Spleen (tissue), 11 donors: ENCODE measurements at regions not wholly inside any gene's neighbourhood (a gene's known extent, or its start where the extent isn't known, plus 50 kb on each side); places are given as distances from the start of the nearest gene placed in this dataset.

Experiments
- DNase-seq: peaks from one replicate; pipeline ENCODE4 v3.0.0-alpha.2; 2020
- H3K27ac ChIP-seq, 8 donors: fragments of 200-600 bp; sonication (generic) in 7 of 8; 1 replicate in 4 of 8; 2 replicates in 4 of 8; pipeline versions ENCODE4 v1.5.0 to v1.8.0; 2016 to 2021; ENCODE audit warnings: inconsistent platforms in 4 of 8, mild to moderate bottlenecking in 4 of 8, moderate library complexity in 1 of 8
- H3K27me3 ChIP-seq, 7 donors: fragments of 200-600 bp; sonication (generic) in 6 of 7; replicated peaks in 1 of 7; 1 replicate in 4 of 7; 2 replicates in 3 of 7; pipeline versions ENCODE4 v1.5.0 to v1.8.0; 2016 to 2021; ENCODE audit warnings: inconsistent platforms in 3 of 7, mild to moderate bottlenecking in 1 of 7
- H3K36me3 ChIP-seq, 6 donors: fragments of 200-600 bp; sonication (generic) in 5 of 6; 1 replicate in 4 of 6; 2 replicates in 2 of 6; pipeline versions ENCODE4 v1.5.0 to v1.8.0; 2016 to 2021; ENCODE audit warnings: inconsistent platforms in 2 of 6
- H3K4me1 ChIP-seq, 6 donors: fragments of 200-600 bp; sonication (generic) in 5 of 6; 1 replicate in 3 of 6; 2 replicates in 3 of 6; pipeline versions ENCODE4 v1.5.0 to v1.8.0; 2016 to 2021; ENCODE audit warnings: inconsistent platforms in 3 of 6
- H3K4me3 ChIP-seq, 8 donors: fragments of 200-600 bp; sonication (generic) in 7 of 8; 1 replicate in 4 of 8; 2 replicates in 4 of 8; pipeline versions ENCODE4 v1.5.0 to v1.8.0; 2016 to 2021; ENCODE audit warnings: inconsistent platforms in 4 of 8, mild to moderate bottlenecking in 4 of 8, moderate library complexity in 2 of 8
- H3K9me3 ChIP-seq, 8 donors: fragments of 200-600 bp; sonication (generic) in 7 of 8; 1 replicate in 4 of 8; 2 replicates in 4 of 8; pipeline versions ENCODE4 v1.5.0 to v1.8.0; 2016 to 2021; ENCODE audit warnings: inconsistent platforms in 4 of 8
- POLR2A ChIP-seq, 3 donors: fragments of 450-650 bp; IDR thresholded peaks; one replicate each; pipeline ENCODE4 v1.5.1; 2017; ENCODE audit warnings: antibody characterized with exemption in 3 of 3, mild to moderate bottlenecking in 1 of 3
- POLR2AphosphoS5 ChIP-seq, 3 donors: sonication (generic); formaldehyde crosslinking; IDR thresholded peaks; one replicate each; pipeline ENCODE4 v1.5.1; 2017; ENCODE audit warnings: antibody characterized with exemption in 3 of 3
- WGBS, 5 donors: extraction: QIAGEN DNeasy Blood & Tissue Kit in 3 of 5; methylation state at CpG; one replicate each; pipeline versions ENCODE4 v1.1.5 to v1.1.7; 2013 to 2018; 5-methylcytosine and 5-hydroxymethylcytosine counted together
- intact Hi-C: fragments of 100-400 bp; cut with DNase I; formaldehyde crosslinking; loops from one replicate; pipeline ENCODE4 v1.15.0; 2023; ENCODE audit warnings: low total_unique reads
- TF ChIP-seq, protein P1 (sequence below), 11 experiments: fragments of 200-600 bp in 7 of 11; fragments of 450-650 bp in 4 of 11; sonication (generic) in 4 of 11; IDR thresholded peaks in 8 of 11; conservative IDR thresholded peaks in 3 of 11; 1 replicate in 7 of 11; 2 replicates in 4 of 11; pipeline versions ENCODE4 v1.4.0 to v1.8.0; 2016 to 2021; ENCODE audit warnings: antibody characterized with exemption in 11 of 11, inconsistent platforms in 4 of 11, mild to moderate bottlenecking in 1 of 11
- donor health status: healthy with polysubstance abuse.
- donor health status: DM: no; HTN: no; CAD: no; lungs with moderate emphysema.
- donor health status: DM: no; HTN: no; CAD: no.
- donor health status: Bipolar disorder and iron deficiency.
- donor health status: healthy.
- donor health status: DM: no; HTN: no; CAD: no.
- donor health status: DM: yes; HTN: yes; CAD: no.

DNA sequence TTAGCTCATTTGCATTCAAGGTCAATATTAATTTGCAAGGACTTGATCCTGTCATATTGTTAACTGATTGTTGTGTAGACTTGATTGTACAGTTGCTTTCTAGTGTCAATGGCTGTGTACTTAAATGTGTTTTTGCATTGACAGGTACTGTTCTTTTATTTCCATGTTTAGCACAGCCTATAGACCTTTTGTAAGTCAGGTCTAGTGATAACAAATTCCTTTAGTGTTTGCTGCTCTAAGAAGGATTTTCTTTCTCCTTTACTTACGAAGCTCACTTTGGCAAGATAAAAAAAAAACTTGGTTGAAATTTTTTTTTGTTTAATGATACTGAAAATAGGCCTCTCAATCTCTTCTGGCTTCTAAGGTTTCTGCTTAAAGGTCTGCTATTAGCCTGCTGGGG lies 942.3 kb downstream of the QKI start:
- H3K4me3 ChIP-seq, result no peak overlapping the region
- H3K9me3 ChIP-seq, result peaks cover 0 to 56% (median 33%) of the 10 kb centered on the region in 8 donors
- H3K4me1 ChIP-seq, result no peaks in the 10 kb centered on the region
- H3K36me3 ChIP-seq, result no peaks in the 10 kb centered on the region
- H3K27me3 ChIP-seq, result no peaks in the 10 kb centered on the region
- WGBS, 5 donors, result 61 to 84% (median 74%) methylated on average over 1 of the region's 1 CpG
- intact Hi-C loops, result no loop called here
- TF ChIP-seq POLR2AphosphoS5 (IDR thresholded peaks at IDR 0.05) (no peak), POLR2A (IDR thresholded peaks at IDR 0.05) (no peak)
- TF ChIP-seq, protein P1, sequence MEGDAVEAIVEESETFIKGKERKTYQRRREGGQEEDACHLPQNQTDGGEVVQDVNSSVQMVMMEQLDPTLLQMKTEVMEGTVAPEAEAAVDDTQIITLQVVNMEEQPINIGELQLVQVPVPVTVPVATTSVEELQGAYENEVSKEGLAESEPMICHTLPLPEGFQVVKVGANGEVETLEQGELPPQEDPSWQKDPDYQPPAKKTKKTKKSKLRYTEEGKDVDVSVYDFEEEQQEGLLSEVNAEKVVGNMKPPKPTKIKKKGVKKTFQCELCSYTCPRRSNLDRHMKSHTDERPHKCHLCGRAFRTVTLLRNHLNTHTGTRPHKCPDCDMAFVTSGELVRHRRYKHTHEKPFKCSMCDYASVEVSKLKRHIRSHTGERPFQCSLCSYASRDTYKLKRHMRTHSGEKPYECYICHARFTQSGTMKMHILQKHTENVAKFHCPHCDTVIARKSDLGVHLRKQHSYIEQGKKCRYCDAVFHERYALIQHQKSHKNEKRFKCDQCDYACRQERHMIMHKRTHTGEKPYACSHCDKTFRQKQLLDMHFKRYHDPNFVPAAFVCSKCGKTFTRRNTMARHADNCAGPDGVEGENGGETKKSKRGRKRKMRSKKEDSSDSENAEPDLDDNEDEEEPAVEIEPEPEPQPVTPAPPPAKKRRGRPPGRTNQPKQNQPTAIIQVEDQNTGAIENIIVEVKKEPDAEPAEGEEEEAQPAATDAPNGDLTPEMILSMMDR (IDR thresholded peaks at IDR 0.05 in 8 of 11, conservative IDR thresholded peaks at IDR 0.05 in 3 of 11), result no peak
- no peak for DNase-seq
- no peak overlapping the region for H3K27ac ChIP-seq

DNA sequence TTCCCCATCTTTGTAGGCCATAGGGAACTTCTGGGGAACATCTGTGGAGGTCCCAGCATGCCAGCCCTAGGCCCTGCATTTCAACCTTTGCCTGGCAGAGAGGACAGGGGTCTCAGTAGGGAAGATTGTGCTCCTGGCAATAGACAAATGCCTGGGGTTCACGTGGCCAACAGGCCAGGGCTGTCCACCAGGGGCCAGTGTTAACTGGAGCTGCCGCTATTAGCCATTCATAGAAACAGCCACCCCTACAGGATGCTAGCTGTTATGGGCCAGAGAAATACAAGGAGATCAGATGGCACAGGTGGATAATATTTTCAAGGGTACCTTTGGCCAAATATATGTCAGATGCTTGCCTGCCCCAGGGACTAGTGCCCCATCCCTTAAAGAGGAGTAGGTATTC lies 932.9 kb downstream of the QKI start:
- H3K36me3 ChIP-seq, result no peaks in the 10 kb centered on the region
- DNase-seq, result no peak
- no peaks in the 10 kb centered on the region for H3K27me3 ChIP-seq
- H3K27ac ChIP-seq, result no peak overlapping the region
- H3K4me1 ChIP-seq, result no peaks in the 10 kb centered on the region
- WGBS, 5 donors, result 71 to 86% (median 85%) methylated on average over 2 of the region's 2 CpGs
- intact Hi-C loops, result no loop called here
- H3K9me3 ChIP-seq, result peaks cover 0 to 16% (median 0%) of the 10 kb centered on the region in 8 donors
- no peak for TF ChIP-seq POLR2AphosphoS5 (IDR thresholded peaks at IDR 0.05)
- TF ChIP-seq POLR2A (IDR thresholded peaks at IDR 0.05), result no peak
- TF ChIP-seq, protein P1 (IDR thresholded peaks at IDR 0.05 in 8 of 11, conservative IDR thresholded peaks at IDR 0.05 in 3 of 11), result no peak
- no peak overlapping the region for H3K4me3 ChIP-seq

DNA sequence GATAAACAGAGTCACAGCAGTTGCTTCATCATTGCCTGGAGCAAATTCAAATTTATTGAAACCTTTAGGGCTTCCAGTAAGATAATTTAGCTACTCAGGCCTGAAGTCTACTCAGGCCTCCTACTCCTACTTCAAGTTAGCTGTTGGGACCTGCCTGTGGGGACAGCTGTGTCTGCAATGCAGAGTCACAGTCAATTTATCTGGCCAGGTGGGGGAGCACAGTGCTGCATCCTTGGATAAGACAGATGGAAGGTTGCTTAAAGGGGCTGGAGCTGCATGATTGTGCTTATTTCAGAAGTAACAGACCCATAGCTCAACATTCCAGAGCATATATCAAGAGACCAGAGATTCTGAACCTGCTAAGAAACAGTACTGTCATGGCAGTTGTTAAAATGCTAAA lies 932.1 kb downstream of the QKI start:
- intact Hi-C loops, result no loop called here
- no peak overlapping the region for H3K4me3 ChIP-seq

DNA sequence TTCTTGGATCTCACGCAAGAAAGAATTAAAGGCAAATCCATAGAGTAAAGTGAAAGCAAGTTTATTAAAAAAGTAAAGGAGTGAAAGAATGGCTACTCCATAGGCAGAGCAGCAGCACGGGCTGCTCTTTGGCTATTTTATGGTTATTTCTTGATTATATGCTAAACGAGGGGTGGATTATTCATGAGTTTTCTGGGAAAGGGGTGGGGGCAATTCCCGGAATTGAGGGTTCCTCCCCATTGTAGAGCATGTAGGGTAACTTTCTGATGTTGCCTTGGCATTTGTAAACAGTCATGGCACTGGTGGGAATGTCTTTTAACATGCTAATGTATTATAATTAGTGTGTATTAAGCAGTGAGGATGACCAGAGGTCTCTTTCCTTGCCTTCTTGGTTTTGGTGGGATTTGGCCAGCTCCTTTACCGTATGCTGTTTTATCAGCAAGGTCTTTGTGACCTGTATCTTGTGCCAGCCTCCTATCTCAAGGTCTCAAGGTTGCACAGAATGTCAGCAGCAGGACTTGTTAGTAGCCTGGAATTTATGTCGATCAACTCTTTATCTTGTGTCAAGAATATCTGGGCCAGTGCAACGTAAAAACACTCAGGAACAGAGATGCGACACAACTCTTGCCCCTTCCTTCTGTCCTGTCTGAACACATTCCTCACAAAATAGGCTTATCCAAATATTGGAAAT lies 931.4 kb downstream of the QKI start:
- Histone ChIP-seq H3K9me3 (peaks cover 0 to 16% (median 0%) of the 10 kb centered on the region in 8 donors), H3K4me1 (no peaks in the 10 kb centered on the region), H3K27ac (no peak overlapping the region), H3K36me3 (no peaks in the 10 kb centered on the region), H3K27me3 (no peaks in the 10 kb centered on the region), H3K4me3 (no peak overlapping the region)
- TF ChIP-seq POLR2A (IDR thresholded peaks at IDR 0.05) (no peak), POLR2AphosphoS5 (IDR thresholded peaks at IDR 0.05) (no peak)
- TF ChIP-seq, protein P1 (IDR thresholded peaks at IDR 0.05 in 8 of 11, conservative IDR thresholded peaks at IDR 0.05 in 3 of 11), result no peak
- DNase-seq, result no peak
- intact Hi-C loops, result no loop called here
- WGBS, 5 donors, result 63 to 74% (median 66%) methylated on average over 8 of the region's 8 CpGs

More for the DNA sequence above, 932.1 kb downstream of the QKI start:
- TF ChIP-seq POLR2A (IDR thresholded peaks at IDR 0.05) (no peak), POLR2AphosphoS5 (IDR thresholded peaks at IDR 0.05) (no peak)
- TF ChIP-seq, protein P1 (IDR thresholded peaks at IDR 0.05 in 8 of 11, conservative IDR thresholded peaks at IDR 0.05 in 3 of 11), result no peak
- no peak for DNase-seq
- Histone ChIP-seq H3K27ac (no peak overlapping the region), H3K36me3 (no peaks in the 10 kb centered on the region), H3K4me1 (no peaks in the 10 kb centered on the region), H3K27me3 (no peaks in the 10 kb centered on the region), H3K9me3 (peaks cover 0 to 16% (median 0%) of the 10 kb centered on the region in 8 donors)
